NT2/D1 (cell line): ENCODE measurements at regions not wholly inside any gene's neighbourhood (a gene's known extent, or its start where the extent isn't known, plus 50 kb on each side); places are given as distances from the start of the nearest gene placed in this dataset.

Experiments
- SUZ12 ChIP-seq: IDR thresholded peaks from 2 replicates; pipeline ENCODE4 v1.6.1; 2011; ENCODE audit not compliant: insufficient read length, insufficient read depth; ENCODE audit errors: extremely low read depth
- ZNF274 ChIP-seq: IDR thresholded peaks from 2 replicates; pipeline ENCODE4 v1.6.1; 2011; ENCODE audit warnings: mild to moderate bottlenecking, low read depth, low read length

GRCh38 chr2:176892676-176893226 lies 319.8 kb upstream of the HNRNPA3 start:
- no peak for TF ChIP-seq ZNF274
- no peak for TF ChIP-seq SUZ12
